ENCODE measurements at regions not wholly inside any gene's neighbourhood (a gene's known extent, or its start where the extent isn't known, plus 50 kb on each side); places are given as distances from the start of the nearest gene placed in this dataset.

- TF ChIP-seq CTCF (IDR thresholded peaks at IDR 0.05) (no peak), EZH2 (IDR thresholded peaks at IDR 0.05) (no peak)
Measured at GRCh38 chr5:2193142-2193541, 310.4 kb upstream of the IRX4 start.

Data from neural progenitor cell (in vitro differentiated cells).